OCI-LY7 (cell line): ENCODE measurements at regions not wholly inside any gene's neighbourhood (a gene's known extent, or its start where the extent isn't known, plus 50 kb on each side); places are given as distances from the start of the nearest gene placed in this dataset.

Source experiments
- BruUV-seq: library from RNA; stranded (reverse); fragments of 400-500 nt; replicated peaks from 2 replicates; lab custom pipeline; 2021; lab: Mats Ljungman, UMichigan
- CTCF ChIA-PET: fragments of 300-600 bp; sonication (Branson Sonifier 250); formaldehyde crosslinking; loops from one replicate; lab custom pipeline; 2022; ENCODE audit warnings: antibody characterized with exemption; ENCODE audit not compliant: unreplicated experiment; lab: Charles Lee
- POLR2A ChIA-PET: fragments of 300-600 bp; sonication (Branson Sonifier 250); formaldehyde crosslinking; loops from one replicate; lab custom pipeline; 2022; ENCODE audit warnings: antibody characterized with exemption; lab: Charles Lee
- DNase-seq: peaks from one replicate; pipeline ENCODE4 v3.0.0-alpha.2; 2015; ENCODE audit warnings: low spot score
- H2AFZ ChIP-seq: fragments of 200-600 bp; sonication (generic), shearing (Covaris generic); 2 replicates; pipeline ENCODE4 v1.6.1; 2014; ENCODE audit warnings: mild to moderate bottlenecking, antibody characterized with exemption, low read length, moderate library complexity
- H3K27ac ChIP-seq: fragments of 200-600 bp; sonication (generic); 2 replicates; pipeline ENCODE4 v1.5.1; 2014; ENCODE audit warnings: mixed run types, low read depth, mild to moderate bottlenecking, moderate library complexity, low read length, inconsistent platforms; ENCODE audit not compliant: poor library complexity, severe bottlenecking
- H3K36me3 ChIP-seq: fragments of 200-600 bp; sonication (generic); 2 replicates; pipeline ENCODE4 v1.6.1; 2014; ENCODE audit warnings: mild to moderate bottlenecking, antibody characterized with exemption, low read length, moderate library complexity, mixed read lengths; ENCODE audit not compliant: insufficient read depth
- H3K4me1 ChIP-seq: fragments of 200-600 bp; sonication (generic); 2 replicates; pipeline ENCODE4 v1.5.1; 2014; ENCODE audit warnings: mild to moderate bottlenecking, low read length; ENCODE audit not compliant: insufficient read depth, poor library complexity, severe bottlenecking
- H3K4me2 ChIP-seq: fragments of 200-600 bp; sonication (generic); 2 replicates; pipeline ENCODE4 v1.6.1; 2014; ENCODE audit warnings: mild to moderate bottlenecking, low read length
- H3K4me3 ChIP-seq: fragments of 200-600 bp; sonication (generic); 2 replicates; pipeline ENCODE4 v1.5.1; 2014; ENCODE audit warnings: mild to moderate bottlenecking, low read depth, low read length; ENCODE audit not compliant: poor library complexity, severe bottlenecking
- H3K79me2 ChIP-seq: fragments of 200-600 bp; sonication (generic); 2 replicates; pipeline ENCODE4 v1.6.1; 2016; ENCODE audit warnings: low read depth, mild to moderate bottlenecking, low read length, moderate library complexity, mixed read lengths; ENCODE audit not compliant: insufficient read depth
- H3K9me2 ChIP-seq: fragments of 200-600 bp; sonication (generic); 2 replicates; pipeline ENCODE4 v1.6.1; 2016; ENCODE audit warnings: mild to moderate bottlenecking, low read length, mixed read lengths; ENCODE audit not compliant: insufficient read depth
- H3K9me3 ChIP-seq: fragments of 200-600 bp; sonication (generic); 2 replicates; pipeline ENCODE4 v1.6.1; 2014; ENCODE audit warnings: mild to moderate bottlenecking, mixed run types, low read length, mixed read lengths
- H4K20me1 ChIP-seq: fragments of 200-600 bp; sonication (generic); 2 replicates; pipeline ENCODE4 v1.6.1; 2014; ENCODE audit warnings: mild to moderate bottlenecking, antibody characterized with exemption, low read length, moderate library complexity, mixed read lengths; ENCODE audit not compliant: insufficient read depth
- EZH2phosphoT487 ChIP-seq: fragments of 200-600 bp; sonication (generic); IDR thresholded peaks from 2 replicates; pipeline ENCODE4 v1.6.1; 2018; ENCODE audit warnings: low read depth, borderline replicate concordance, mild to moderate bottlenecking, mixed run types, antibody characterized with exemption, low read length, moderate library complexity, mixed read lengths
- intact Hi-C: fragments of 100-400 bp; cut with micrococcal nuclease; formaldehyde crosslinking; loops from one replicate; pipeline ENCODE4 v1.10.0; 2022; ENCODE audit not compliant: unreplicated experiment
- TF ChIP-seq, protein P1 (sequence below): fragments of 200-600 bp; sonication (generic); conservative IDR thresholded peaks from 2 replicates; pipeline ENCODE4 v1.5.1; 2014; ENCODE audit warnings: mild to moderate bottlenecking, antibody characterized with exemption, low read length, moderate library complexity, mixed read lengths

DNA sequence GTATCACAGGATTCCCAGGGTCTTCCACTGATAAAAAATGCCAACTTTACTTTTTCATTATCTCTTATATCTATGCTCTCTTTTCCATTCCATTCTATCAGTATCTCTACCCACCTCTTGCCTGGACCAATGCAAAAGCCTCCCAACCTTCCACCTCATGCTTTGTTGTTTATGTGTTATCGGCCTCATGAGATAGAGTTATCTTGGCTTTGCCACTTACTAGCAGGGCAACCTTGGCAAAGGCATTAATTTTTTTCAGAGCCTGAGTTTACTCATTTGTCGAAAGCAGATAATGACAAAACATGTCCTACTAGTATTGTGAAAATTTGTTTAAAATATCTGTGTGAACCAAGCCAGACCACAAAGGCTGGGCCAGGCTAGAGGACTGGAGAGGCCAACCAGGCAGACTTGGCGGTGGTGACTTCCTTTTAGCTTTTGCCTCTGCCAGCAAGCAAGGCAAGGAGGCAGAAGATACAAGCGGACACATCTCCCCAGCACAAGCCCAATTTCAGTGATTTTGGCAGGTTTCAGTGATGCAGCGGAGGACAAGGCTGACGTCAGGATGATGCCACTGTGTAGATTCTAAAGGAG, 106.9 kb downstream of the ADAMTS15 start:
- ChIA-PET CTCF (no interaction called here), POLR2A (interaction anchor here (0.6 kb wide), 1 partner anchor 1187 kb away, joined by 3 read pairs; no protein-coding TSS in a partner anchor)
- Histone ChIP-seq H4K20me1 (no peaks in the 10 kb centered on the region), H2AFZ (no peak overlapping the region), H3K9me2 (no peaks in the 10 kb centered on the region), H3K4me1 (no peaks in the 10 kb centered on the region), H3K4me2 (no peak overlapping the region), H3K36me3 (no peaks in the 10 kb centered on the region), H3K4me3 (no peak overlapping the region), H3K9me3 (no peaks in the 10 kb centered on the region), H3K27ac (no peak overlapping the region), H3K79me2 (no peaks in the 10 kb centered on the region)
- DNase-seq = no peak
- TF ChIP-seq, protein P1, sequence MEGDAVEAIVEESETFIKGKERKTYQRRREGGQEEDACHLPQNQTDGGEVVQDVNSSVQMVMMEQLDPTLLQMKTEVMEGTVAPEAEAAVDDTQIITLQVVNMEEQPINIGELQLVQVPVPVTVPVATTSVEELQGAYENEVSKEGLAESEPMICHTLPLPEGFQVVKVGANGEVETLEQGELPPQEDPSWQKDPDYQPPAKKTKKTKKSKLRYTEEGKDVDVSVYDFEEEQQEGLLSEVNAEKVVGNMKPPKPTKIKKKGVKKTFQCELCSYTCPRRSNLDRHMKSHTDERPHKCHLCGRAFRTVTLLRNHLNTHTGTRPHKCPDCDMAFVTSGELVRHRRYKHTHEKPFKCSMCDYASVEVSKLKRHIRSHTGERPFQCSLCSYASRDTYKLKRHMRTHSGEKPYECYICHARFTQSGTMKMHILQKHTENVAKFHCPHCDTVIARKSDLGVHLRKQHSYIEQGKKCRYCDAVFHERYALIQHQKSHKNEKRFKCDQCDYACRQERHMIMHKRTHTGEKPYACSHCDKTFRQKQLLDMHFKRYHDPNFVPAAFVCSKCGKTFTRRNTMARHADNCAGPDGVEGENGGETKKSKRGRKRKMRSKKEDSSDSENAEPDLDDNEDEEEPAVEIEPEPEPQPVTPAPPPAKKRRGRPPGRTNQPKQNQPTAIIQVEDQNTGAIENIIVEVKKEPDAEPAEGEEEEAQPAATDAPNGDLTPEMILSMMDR = no peak
- no peak for TF ChIP-seq EZH2phosphoT487
- intact Hi-C loops = no loop called here
- no TSS peak for BruUV-seq

DNA sequence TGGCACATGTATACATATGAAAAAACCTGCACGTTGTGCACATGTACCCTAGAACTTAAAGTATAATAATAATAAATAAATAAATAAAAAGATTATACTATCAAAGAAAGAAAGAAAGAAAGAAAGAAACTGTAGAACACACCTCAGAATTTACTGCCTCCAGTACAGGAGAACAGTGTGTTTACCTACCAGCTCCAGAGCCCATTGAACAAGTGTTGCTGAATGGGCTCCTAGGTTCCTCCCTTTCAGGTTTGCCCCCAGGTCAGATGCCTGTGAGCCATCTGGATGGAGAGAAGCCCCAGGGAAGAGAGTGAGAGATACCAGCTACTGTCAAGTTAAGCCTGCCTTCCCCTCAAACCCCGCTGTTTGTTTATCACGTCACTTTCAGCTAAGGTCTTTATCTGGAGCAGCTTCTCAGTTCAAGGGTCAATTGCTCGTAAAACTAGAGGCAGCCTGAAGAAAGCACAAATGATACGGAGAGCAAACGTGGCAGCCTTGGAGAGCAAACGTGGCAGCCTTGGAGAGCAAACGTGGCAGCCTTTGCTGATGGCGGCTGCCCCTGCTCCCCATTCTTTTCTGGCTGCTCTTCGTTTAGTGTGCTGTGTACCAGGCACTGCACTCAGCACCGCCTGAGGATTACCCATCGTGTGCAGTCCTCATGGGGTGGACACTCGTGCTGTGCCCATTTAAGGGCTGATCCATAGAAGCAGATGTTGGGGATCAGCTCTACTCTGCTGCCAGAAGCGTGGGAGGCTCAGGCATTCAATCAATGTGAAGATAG, 111.7 kb downstream of the ADAMTS15 start:
- BruUV-seq = no TSS peak
- H3K79me2 ChIP-seq = no peaks in the 10 kb centered on the region
- H3K4me3 ChIP-seq = no peak overlapping the region
- TF ChIP-seq EZH2phosphoT487 = no peak
- TF ChIP-seq, protein P1 = no peak
- ChIA-PET POLR2A (no interaction called here), CTCF (no interaction called here)
- no peak overlapping the region for H3K4me2 ChIP-seq
- H3K36me3 ChIP-seq = no peaks in the 10 kb centered on the region
- H3K4me1 ChIP-seq = no peaks in the 10 kb centered on the region
- no peaks in the 10 kb centered on the region for H3K9me2 ChIP-seq
- H3K27ac ChIP-seq = no peak overlapping the region
- no peak overlapping the region for H2AFZ ChIP-seq
- intact Hi-C loops = no loop called here
- no peak for DNase-seq
- no peaks in the 10 kb centered on the region for H3K9me3 ChIP-seq
- H4K20me1 ChIP-seq = no peaks in the 10 kb centered on the region

DNA sequence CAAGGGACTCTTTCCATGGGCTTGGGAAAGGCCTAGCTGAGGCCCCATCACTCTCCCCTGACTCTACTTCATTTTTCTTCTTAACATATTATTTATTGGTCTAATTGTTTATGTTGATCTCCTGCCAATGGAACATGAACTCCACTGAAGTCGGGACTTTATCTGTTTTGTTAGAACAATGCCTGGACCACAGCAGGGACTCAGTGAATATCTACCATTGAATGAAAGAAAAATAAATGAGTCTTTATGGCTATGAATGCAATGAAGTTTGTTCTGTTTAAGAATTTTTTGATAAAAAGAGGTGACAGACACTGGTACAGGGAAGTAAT, 112.3 kb downstream of the ADAMTS15 start:
- intact Hi-C loops = no loop called here
- TF ChIP-seq EZH2phosphoT487 = no peak
- TF ChIP-seq, protein P1 = no peak
- Histone ChIP-seq H3K4me3 (no peak overlapping the region), H3K4me2 (no peak overlapping the region), H3K79me2 (no peaks in the 10 kb centered on the region), H4K20me1 (no peaks in the 10 kb centered on the region), H3K4me1 (no peaks in the 10 kb centered on the region), H3K9me3 (no peaks in the 10 kb centered on the region), H3K36me3 (no peaks in the 10 kb centered on the region), H2AFZ (no peak overlapping the region), H3K27ac (no peak overlapping the region), H3K9me2 (no peaks in the 10 kb centered on the region)
- ChIA-PET POLR2A (no interaction called here), CTCF (no interaction called here)
- no TSS peak for BruUV-seq
- DNase-seq = no peak
